ENCODE measurements at regions not wholly inside any gene's neighbourhood (a gene's known extent, or its start where the extent isn't known, plus 50 kb on each side); places are given as distances from the start of the nearest gene placed in this dataset.

- Histone ChIP-seq H3K27ac (ENCODE audit: low read depth in 1 of 2, low read length in 2 of 2) (no peak overlapping the region), H3K36me3 (ENCODE audit: control insufficient read depth in 4 of 4, insufficient read depth in 3 of 4, low read depth in 1 of 4, low read length in 3 of 4) (no peaks in the 10 kb centered on the region), H3K9ac (ENCODE audit: low read depth in 1 of 2, low read length in 2 of 2) (no peak overlapping the region), H3K27me3 (ENCODE audit: control insufficient read depth in 4 of 4, insufficient read depth in 4 of 4, low read length in 3 of 4) (no peaks in the 10 kb centered on the region), H3K4me1 (ENCODE audit: control insufficient read depth in 4 of 4, insufficient read depth in 4 of 4, low read length in 3 of 4) (no peaks in the 10 kb centered on the region), H3K9me3 (ENCODE audit: control insufficient read depth in 4 of 4, low read length in 3 of 4) (no peaks in the 10 kb centered on the region), H3K4me3 (ENCODE audit: low read depth in 1 of 3, low read length in 3 of 3) (no peak overlapping the region)
- no peak for TF ChIP-seq ATF3 (IDR thresholded peaks at IDR 0.05)
- WGBS, result 57% methylated on average over 1 of the region's 1 CpG
- no peak for DNase-seq (ENCODE audit: low spot score)
Observed at GRCh38 chr11:16598032-16598431, 140.4 kb upstream of the C11orf58 start.

GRCh38 chr11:16596231-16596630, 142.2 kb upstream of the C11orf58 start:
- no peak for DNase-seq (ENCODE audit: low spot score)

More at GRCh38 chr11:16596231-16596630, 142.2 kb upstream of the C11orf58 start:
- Histone ChIP-seq H3K9me3 (ENCODE audit: control insufficient read depth in 4 of 4, low read length in 3 of 4) (no peaks in the 10 kb centered on the region), H3K36me3 (ENCODE audit: control insufficient read depth in 4 of 4, insufficient read depth in 3 of 4, low read depth in 1 of 4, low read length in 3 of 4) (no peaks in the 10 kb centered on the region), H3K9ac (ENCODE audit: low read depth in 1 of 2, low read length in 2 of 2) (no peak overlapping the region), H3K4me1 (ENCODE audit: control insufficient read depth in 4 of 4, insufficient read depth in 4 of 4, low read length in 3 of 4) (no peaks in the 10 kb centered on the region), H3K4me3 (ENCODE audit: low read depth in 1 of 3, low read length in 3 of 3) (no peak overlapping the region), H3K27ac (ENCODE audit: low read depth in 1 of 2, low read length in 2 of 2) (no peak overlapping the region), H3K27me3 (ENCODE audit: control insufficient read depth in 4 of 4, insufficient read depth in 4 of 4, low read length in 3 of 4) (no peaks in the 10 kb centered on the region)
- TF ChIP-seq FOXA1 (IDR thresholded peaks at IDR 0.05) (no peak), HNF4A (conservative IDR thresholded peaks at IDR 0.05) (no peak), MAX (IDR thresholded peaks at IDR 0.05) (no peak), NR2F2 (IDR thresholded peaks at IDR 0.05) (no peak), REST (IDR thresholded peaks at IDR 0.05) (no peak), SP1 (IDR thresholded peaks at IDR 0.05) (no peak), EGR1 (IDR thresholded peaks at IDR 0.05; ENCODE audit: low read depth in 2 of 2) (no peak), FOXA2 (IDR thresholded peaks at IDR 0.05) (no peak), CTCF (IDR thresholded peaks at IDR 0.05; ENCODE audit: low read depth, low read length, missing input control) (no peak), GABPA (IDR thresholded peaks at IDR 0.05 in 1 of 2, conservative IDR thresholded peaks at IDR 0.05 in 1 of 2) (no peak), HNF4G (IDR thresholded peaks at IDR 0.05) (no peak), RAD21 (IDR thresholded peaks at IDR 0.05) (no peak), ATF3 (IDR thresholded peaks at IDR 0.05) (no peak), RXRA (IDR thresholded peaks at IDR 0.05) (no peak), ZBTB33 (IDR thresholded peaks at IDR 0.05) (no peak), TAF1 (conservative IDR thresholded peaks at IDR 0.05) (no peak), JUND (IDR thresholded peaks at IDR 0.05) (no peak)
- WGBS, result 78% methylated on average over 2 of the region's 2 CpGs
